Endodermal cell (in vitro differentiated cells): ENCODE measurements at regions not wholly inside any gene's neighbourhood (a gene's known extent, or its start where the extent isn't known, plus 50 kb on each side); places are given as distances from the start of the nearest gene placed in this dataset.

Source experiments
- DNase-seq: peaks from one replicate; pipeline ENCODE4 v3.0.0-alpha.2; 2017
- H3K27ac ChIP-seq: 2 replicates; pipeline ENCODE4 v1.5.1; 2013; ENCODE audit warnings: mild to moderate bottlenecking, low read depth, low read length, moderate library complexity
- H3K27me3 ChIP-seq: 2 replicates; pipeline ENCODE4 v1.6.1; 2013; ENCODE audit warnings: mild to moderate bottlenecking, low read length, moderate library complexity; ENCODE audit not compliant: insufficient read depth, control insufficient read depth, poor library complexity, severe bottlenecking
- H3K36me3 ChIP-seq: 2 replicates; pipeline ENCODE4 v1.7.0; 2013; ENCODE audit warnings: mild to moderate bottlenecking, low read length, moderate library complexity; ENCODE audit not compliant: control insufficient read depth, insufficient read depth
- H3K4me1 ChIP-seq: one replicate; pipeline ENCODE4 v1.7.0; 2013; ENCODE audit warnings: low read length; ENCODE audit not compliant: control insufficient read depth, insufficient read depth
- H3K4me3 ChIP-seq: 2 replicates; pipeline ENCODE4 v1.5.1; 2013; ENCODE audit warnings: mild to moderate bottlenecking, low read length, moderate library complexity
- H3K9ac ChIP-seq: 2 replicates; pipeline ENCODE4 v1.6.1; 2013; ENCODE audit warnings: mild to moderate bottlenecking, low read length, moderate library complexity; ENCODE audit not compliant: poor library complexity, severe bottlenecking; ENCODE audit errors: extremely low read depth
- H3K9me3 ChIP-seq: 2 replicates; pipeline ENCODE4 v1.6.1; 2013; ENCODE audit warnings: mild to moderate bottlenecking, low read length, moderate library complexity; ENCODE audit not compliant: control insufficient read depth
- H3K27ac Mint-ChIP-seq: 2 replicates; pipeline ENCODE4 v1.8.0; 2020; ENCODE audit warnings: mixed read lengths
- H3K27me3 Mint-ChIP-seq: 2 replicates; pipeline ENCODE4 v1.8.0; 2021; ENCODE audit warnings: mild to moderate bottlenecking, mixed read lengths; ENCODE audit not compliant: insufficient read depth
- H3K36me3 Mint-ChIP-seq: 2 replicates; pipeline ENCODE4 v1.8.0; 2020; ENCODE audit warnings: low read depth, mixed read lengths
- H3K4me1 Mint-ChIP-seq: 2 replicates; pipeline ENCODE4 v1.8.0; 2020; ENCODE audit warnings: mixed read lengths
- H3K4me3 Mint-ChIP-seq: 2 replicates; pipeline ENCODE4 v1.8.0; 2020; ENCODE audit warnings: mild to moderate bottlenecking, moderate library complexity, mixed read lengths
- H3K9me3 Mint-ChIP-seq: 2 replicates; pipeline ENCODE4 v1.8.0; 2020; ENCODE audit warnings: mild to moderate bottlenecking, mixed read lengths
- CTCF ChIP-seq: fragments of 200-600 bp; sonication (generic); conservative IDR thresholded peaks from 2 replicates; pipeline ENCODE4 v1.5.0; 2021; ENCODE audit warnings: antibody characterized with exemption, mild to moderate bottlenecking
- WGBS, 2 experiments: methylation state at CpG; one replicate each; pipeline versions ENCODE4 v1.1.5 to v1.1.7; 2013; ENCODE audit warnings: missing lambda C conversion rate in 2 of 2, mixed read lengths in 1 of 2; ENCODE audit not compliant: insufficient coverage in 1 of 2, insufficient read length in 1 of 2; 5-methylcytosine and 5-hydroxymethylcytosine counted together

GRCh38 chr5:176737746-176738636 lies 72.4 kb upstream of the UNC5A start:
- DNase-seq, result peak; percentile 43
- no peak overlapping the region for H3K27ac ChIP-seq
- H3K9ac ChIP-seq, result no peak overlapping the region
- Mint-ChIP-seq H3K36me3 (no peaks in the 10 kb centered on the region), H3K9me3 (no peaks in the 10 kb centered on the region), H3K4me3 (no peak overlapping the region), H3K27me3 (peaks cover 35% of the 10 kb centered on the region), H3K27ac (no peak overlapping the region), H3K4me1 (peaks cover 13% of the 10 kb centered on the region)
- H3K4me3 ChIP-seq, result no peak overlapping the region
- H3K27me3 ChIP-seq, result peaks cover 15% of the 10 kb centered on the region
- H3K4me1 ChIP-seq, result peaks cover 3% of the 10 kb centered on the region
- no peak for TF ChIP-seq CTCF
- no peaks in the 10 kb centered on the region for H3K36me3 ChIP-seq
- WGBS, 2 experiments, result 88 to 95% methylated on average over 11 to 21 of the region's 21 CpGs
- no peaks in the 10 kb centered on the region for H3K9me3 ChIP-seq

- Mint-ChIP-seq H3K9me3 (no peaks in the 10 kb centered on the region), H3K27me3 (peaks cover 37% of the 10 kb centered on the region), H3K27ac (no peak overlapping the region), H3K4me3 (no peak overlapping the region), H3K36me3 (no peaks in the 10 kb centered on the region), H3K4me1 (peaks cover 15% of the 10 kb centered on the region)
- H3K36me3 ChIP-seq, result no peaks in the 10 kb centered on the region
- no peak overlapping the region for H3K4me3 ChIP-seq
- H3K9me3 ChIP-seq, result no peaks in the 10 kb centered on the region
- H3K9ac ChIP-seq, result no peak overlapping the region
- WGBS, 2 experiments, result 86 to 89% methylated on average over 8 to 10 of the region's 10 CpGs
- H3K27ac ChIP-seq, result no peak overlapping the region
- TF ChIP-seq CTCF, result no peak
- DNase-seq, result peak; percentile 33
- H3K4me1 ChIP-seq, result peaks cover 3% of the 10 kb centered on the region
- H3K27me3 ChIP-seq, result peaks cover 18% of the 10 kb centered on the region
Observed at GRCh38 chr5:176738637-176739250, 71.6 kb upstream of the UNC5A start.

DNA sequence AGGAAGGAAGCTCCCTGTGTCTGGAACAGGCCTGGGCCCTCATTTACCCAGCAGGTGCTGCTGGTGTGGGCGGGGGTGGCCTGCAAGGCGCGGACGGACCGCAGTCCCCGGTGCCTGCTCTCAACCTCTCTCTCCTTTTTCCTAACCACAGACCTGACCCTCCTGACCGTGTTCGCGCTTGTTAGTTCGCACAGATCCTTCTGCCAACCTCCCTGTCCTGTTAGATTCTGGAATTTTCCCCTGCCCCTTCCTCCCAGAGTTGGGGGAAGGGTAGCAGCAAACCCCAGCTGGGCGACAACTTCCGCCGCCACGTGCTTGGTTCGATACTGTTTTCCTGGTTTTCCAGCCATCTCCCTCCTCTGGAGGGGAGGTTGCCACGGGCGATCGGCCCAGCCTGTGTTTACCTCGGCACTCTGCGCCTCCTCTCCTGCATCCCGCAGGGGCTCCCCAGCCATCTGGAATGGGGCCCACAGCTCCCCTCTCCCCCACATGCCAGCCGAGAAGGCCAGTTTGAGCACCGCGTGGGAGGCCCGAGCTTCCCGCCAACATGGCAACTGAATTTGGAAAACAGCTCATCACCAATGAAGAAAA lies 70.8 kb upstream of the UNC5A start:
- H3K9ac ChIP-seq, result no peak overlapping the region
- TF ChIP-seq CTCF, result no peak
- Mint-ChIP-seq H3K9me3 (no peaks in the 10 kb centered on the region), H3K4me1 (peaks cover 22% of the 10 kb centered on the region), H3K4me3 (no peak overlapping the region), H3K36me3 (no peaks in the 10 kb centered on the region), H3K27me3 (peaks cover 45% of the 10 kb centered on the region), H3K27ac (no peak overlapping the region)
- H3K36me3 ChIP-seq, result no peaks in the 10 kb centered on the region
- H3K27me3 ChIP-seq, result peaks cover 26% of the 10 kb centered on the region
- peak; percentile 75 for DNase-seq
- H3K9me3 ChIP-seq, result no peaks in the 10 kb centered on the region
- H3K4me1 ChIP-seq, result peaks cover 3% of the 10 kb centered on the region
- H3K27ac ChIP-seq, result peak overlapping the region; percentile 10
- H3K4me3 ChIP-seq, result no peak overlapping the region
- 70 to 73% methylated on average over 6 to 26 of the region's 26 CpGs for WGBS, 2 experiments
